ENCODE measurements at regions not wholly inside any gene's neighbourhood (a gene's known extent, or its start where the extent isn't known, plus 50 kb on each side); places are given as distances from the start of the nearest gene placed in this dataset.

DNA sequence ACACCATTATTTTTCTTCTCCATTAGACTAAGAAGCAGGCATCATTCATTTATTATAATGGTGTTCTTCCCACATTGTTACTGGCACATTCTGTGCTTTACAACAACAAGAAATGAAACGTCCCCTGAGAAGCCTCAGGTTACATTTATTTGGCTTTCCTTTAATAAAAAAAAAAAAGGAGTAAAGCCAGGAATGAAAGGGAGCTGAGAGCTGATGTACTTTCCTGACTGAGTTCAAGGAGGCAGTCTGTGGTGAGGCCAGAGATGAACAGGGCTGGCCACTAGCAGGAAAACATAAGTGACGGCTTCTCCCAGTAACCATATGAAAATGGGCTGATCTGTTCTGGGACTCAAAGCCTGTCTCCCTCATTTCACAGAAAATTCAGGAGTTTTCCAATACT lies 742.1 kb downstream of the MAFB start:
- H3K36me3 Mint-ChIP-seq (ENCODE audit: low read depth), result no peaks in the 10 kb centered on the region
- no peaks in the 10 kb centered on the region for H3K27me3 Mint-ChIP-seq (ENCODE audit: insufficient read depth)
- H3K9me3 Mint-ChIP-seq, result peaks cover 62% of the 10 kb centered on the region
- TF ChIP-seq, protein P1, sequence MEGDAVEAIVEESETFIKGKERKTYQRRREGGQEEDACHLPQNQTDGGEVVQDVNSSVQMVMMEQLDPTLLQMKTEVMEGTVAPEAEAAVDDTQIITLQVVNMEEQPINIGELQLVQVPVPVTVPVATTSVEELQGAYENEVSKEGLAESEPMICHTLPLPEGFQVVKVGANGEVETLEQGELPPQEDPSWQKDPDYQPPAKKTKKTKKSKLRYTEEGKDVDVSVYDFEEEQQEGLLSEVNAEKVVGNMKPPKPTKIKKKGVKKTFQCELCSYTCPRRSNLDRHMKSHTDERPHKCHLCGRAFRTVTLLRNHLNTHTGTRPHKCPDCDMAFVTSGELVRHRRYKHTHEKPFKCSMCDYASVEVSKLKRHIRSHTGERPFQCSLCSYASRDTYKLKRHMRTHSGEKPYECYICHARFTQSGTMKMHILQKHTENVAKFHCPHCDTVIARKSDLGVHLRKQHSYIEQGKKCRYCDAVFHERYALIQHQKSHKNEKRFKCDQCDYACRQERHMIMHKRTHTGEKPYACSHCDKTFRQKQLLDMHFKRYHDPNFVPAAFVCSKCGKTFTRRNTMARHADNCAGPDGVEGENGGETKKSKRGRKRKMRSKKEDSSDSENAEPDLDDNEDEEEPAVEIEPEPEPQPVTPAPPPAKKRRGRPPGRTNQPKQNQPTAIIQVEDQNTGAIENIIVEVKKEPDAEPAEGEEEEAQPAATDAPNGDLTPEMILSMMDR (IDR thresholded peaks at IDR 0.05), result no peak
- H3K4me1 Mint-ChIP-seq (ENCODE audit: low read depth), result no peaks in the 10 kb centered on the region
- no peak overlapping the region for H3K4me3 Mint-ChIP-seq
- no peak overlapping the region for H3K27ac Mint-ChIP-seq
- no peak for DNase-seq

DNA sequence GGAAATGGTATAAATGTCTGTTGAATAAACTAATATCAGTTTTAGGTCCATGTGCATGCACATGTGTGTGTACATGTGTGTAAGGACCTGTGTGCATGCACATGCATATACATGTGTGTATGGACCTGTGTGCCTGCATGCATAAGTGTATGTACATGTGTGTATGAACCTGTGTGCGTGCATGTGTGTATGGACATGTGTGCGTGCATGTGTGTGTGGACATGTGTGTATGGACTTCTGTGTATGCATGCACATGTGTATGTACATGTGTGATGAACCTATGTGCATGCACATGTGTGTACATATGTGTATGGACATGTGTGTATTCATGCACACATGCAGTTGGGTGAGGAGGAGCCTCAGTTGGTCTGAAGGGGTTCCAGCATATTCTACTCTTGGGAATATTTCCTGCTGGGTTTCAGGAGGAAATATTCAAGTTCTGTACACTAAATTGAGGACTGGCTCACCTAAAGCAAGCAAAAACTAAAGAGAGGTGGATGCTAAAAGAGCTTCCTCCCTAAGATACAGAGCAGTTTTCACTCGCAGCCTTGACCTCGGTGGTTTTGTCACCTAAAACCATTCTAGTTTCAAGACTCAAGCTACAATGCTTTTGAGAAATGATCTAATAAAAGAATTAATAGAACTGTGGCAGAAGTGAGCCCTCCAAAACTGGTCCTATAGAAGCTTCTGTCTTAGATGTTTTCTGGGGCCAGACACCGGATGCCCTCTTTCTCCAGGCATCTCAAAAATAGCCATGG lies 742.8 kb downstream of the MAFB start:
- Mint-ChIP-seq H3K9me3 (peaks cover 56% of the 10 kb centered on the region), H3K27ac (no peak overlapping the region), H3K4me1 (ENCODE audit: low read depth) (no peaks in the 10 kb centered on the region), H3K36me3 (ENCODE audit: low read depth) (no peaks in the 10 kb centered on the region), H3K4me3 (no peak overlapping the region), H3K27me3 (ENCODE audit: insufficient read depth) (no peaks in the 10 kb centered on the region)
- TF ChIP-seq, protein P1 (IDR thresholded peaks at IDR 0.05), result no peak
- no peak for DNase-seq

DNA sequence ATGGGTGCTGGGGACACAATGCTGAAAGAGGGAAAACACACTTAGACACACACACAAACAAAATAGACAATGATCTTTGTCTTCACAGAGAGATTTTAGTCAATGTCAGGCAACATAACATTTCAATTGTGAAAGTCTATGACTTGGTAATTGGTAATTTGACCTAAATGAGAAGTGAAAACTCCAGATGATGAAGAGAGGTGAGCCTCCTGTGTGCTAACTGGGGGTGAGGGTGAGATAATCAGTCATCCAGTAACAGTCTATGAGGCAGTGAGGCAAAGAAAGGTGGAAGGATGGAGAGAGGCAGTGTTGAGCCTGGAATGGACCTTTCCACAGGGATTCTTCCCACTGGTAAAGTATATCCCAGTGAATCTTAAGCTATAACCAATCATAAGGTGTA lies 744.2 kb downstream of the MAFB start:
- H3K4me1 Mint-ChIP-seq (ENCODE audit: low read depth), result no peaks in the 10 kb centered on the region

DNA sequence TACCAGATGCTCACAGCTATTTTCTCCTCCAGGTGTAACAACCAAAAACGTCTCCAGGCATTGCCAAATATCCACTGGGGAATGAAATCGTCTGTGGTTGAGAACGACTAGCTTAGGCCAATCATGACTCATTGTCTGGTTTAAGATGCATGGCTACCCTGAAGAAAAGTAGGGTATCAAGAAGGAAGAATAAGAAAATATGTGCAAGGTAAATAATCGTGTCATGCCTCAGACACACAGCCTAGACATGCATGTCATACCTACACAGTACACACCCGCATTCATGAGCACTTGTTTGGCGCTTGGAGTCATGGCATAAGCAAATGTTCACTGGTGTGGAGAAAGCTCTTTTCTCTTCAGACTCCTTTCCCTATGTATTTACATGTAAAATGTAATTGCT lies 745.7 kb downstream of the MAFB start:
- TF ChIP-seq, protein P1 (IDR thresholded peaks at IDR 0.05), result no peak
- no peak for DNase-seq
- Mint-ChIP-seq H3K36me3 (ENCODE audit: low read depth) (no peaks in the 10 kb centered on the region), H3K27ac (no peak overlapping the region), H3K4me3 (no peak overlapping the region), H3K27me3 (ENCODE audit: insufficient read depth) (no peaks in the 10 kb centered on the region), H3K4me1 (ENCODE audit: low read depth) (no peaks in the 10 kb centered on the region), H3K9me3 (peaks cover 55% of the 10 kb centered on the region)

More for the DNA sequence above, 744.2 kb downstream of the MAFB start:
- Mint-ChIP-seq H3K9me3 (peaks cover 57% of the 10 kb centered on the region), H3K36me3 (ENCODE audit: low read depth) (no peaks in the 10 kb centered on the region), H3K4me3 (no peak overlapping the region), H3K27me3 (ENCODE audit: insufficient read depth) (no peaks in the 10 kb centered on the region), H3K27ac (no peak overlapping the region)
- TF ChIP-seq, protein P1 (IDR thresholded peaks at IDR 0.05), result no peak
- no peak for DNase-seq

DNA sequence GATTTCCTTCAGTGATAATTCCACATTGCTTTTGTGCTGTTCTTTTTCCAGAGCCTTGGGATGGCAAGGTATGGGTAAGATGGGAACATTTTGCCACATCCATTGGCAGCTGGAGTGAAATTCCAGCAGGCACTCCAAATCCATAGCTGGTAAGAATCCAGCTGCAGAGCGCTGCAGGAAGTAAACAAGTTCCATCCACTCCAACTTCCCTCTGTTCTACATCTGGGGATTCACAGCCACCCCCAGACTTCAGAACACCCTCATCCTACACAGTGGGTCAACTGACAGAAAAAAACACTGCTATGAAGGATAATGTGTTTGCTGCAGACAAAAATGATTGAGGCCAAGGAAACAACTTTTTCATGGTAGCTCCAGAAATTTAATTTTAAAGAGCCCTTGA lies 747.8 kb downstream of the MAFB start:
- Mint-ChIP-seq H3K27me3 (ENCODE audit: insufficient read depth) (no peaks in the 10 kb centered on the region), H3K4me1 (ENCODE audit: low read depth) (no peaks in the 10 kb centered on the region), H3K9me3 (peaks cover 57% of the 10 kb centered on the region), H3K4me3 (no peak overlapping the region), H3K27ac (no peak overlapping the region), H3K36me3 (ENCODE audit: low read depth) (no peaks in the 10 kb centered on the region)
- DNase-seq, result no peak
- TF ChIP-seq, protein P1 (IDR thresholded peaks at IDR 0.05), result no peak
